GM21390 (cell line): ENCODE measurements at regions not wholly inside any gene's neighbourhood (a gene's known extent, or its start where the extent isn't known, plus 50 kb on each side); places are given as distances from the start of the nearest gene placed in this dataset.
"Not testable (repeated sequence)": the region's sequence is repeated elsewhere in the genome, so short reads cannot be mapped to it uniquely, and the experiment has no call there.

ENCODE experiments used
- ATAC-seq: cut with Tn5 transposase; IDR thresholded peaks from one replicate; pipeline ENCODE4 v1.9.1; 2021; ENCODE audit not compliant: unreplicated experiment

- no peak for ATAC-seq
These were observed 1124.6 kb downstream of the TMEM121 start for GRCh38 chr14:106651016-106651415.

- peak; percentile 63 for ATAC-seq
These were observed 1126.1 kb downstream of the TMEM121 start for GRCh38 chr14:106652494-106652893.

- ATAC-seq: no peak
These were observed 1131.1 kb downstream of the TMEM121 start for GRCh38 chr14:106657460-106657859.

GRCh38 chr14:106658066-106658860 lies 1131.9 kb downstream of the TMEM121 start:
- ATAC-seq: not testable (repeated sequence)

GRCh38 chr14:106661561-106661960 lies 1135.2 kb downstream of the TMEM121 start:
- not testable (repeated sequence) for ATAC-seq

GRCh38 chr14:106662936-106663550 lies 1136.7 kb downstream of the TMEM121 start:
- no peak for ATAC-seq

- ATAC-seq: peak; percentile 55
These were observed 1137.5 kb downstream of the TMEM121 start for GRCh38 chr14:106663805-106664410.

- ATAC-seq: no peak
These were observed 1139.4 kb downstream of the TMEM121 start for GRCh38 chr14:106665814-106666213.

GRCh38 chr14:106666341-106666740 lies 1140.0 kb downstream of the TMEM121 start:
- no peak for ATAC-seq

- ATAC-seq: no peak
These were observed 1143.6 kb downstream of the TMEM121 start for GRCh38 chr14:106670011-106670410.

GRCh38 chr14:106674093-106674492 lies 1147.7 kb downstream of the TMEM121 start:
- not testable (repeated sequence) for ATAC-seq

- not testable (repeated sequence) for ATAC-seq
These were observed 1148.2 kb downstream of the TMEM121 start for GRCh38 chr14:106674509-106675125.

GRCh38 chr14:106675716-106676115 lies 1149.3 kb downstream of the TMEM121 start:
- ATAC-seq: not testable (repeated sequence)

GRCh38 chr14:106679776-106680175 lies 1153.4 kb downstream of the TMEM121 start:
- no peak for ATAC-seq

GRCh38 chr14:106681161-106681560 lies 1154.8 kb downstream of the TMEM121 start:
- no peak for ATAC-seq

- ATAC-seq: no peak
These were observed 1155.2 kb downstream of the TMEM121 start for GRCh38 chr14:106681568-106681967.

GRCh38 chr14:106683631-106684030 lies 1157.2 kb downstream of the TMEM121 start:
- ATAC-seq: no peak

- no peak for ATAC-seq
These were observed 1160.2 kb downstream of the TMEM121 start for GRCh38 chr14:106686533-106686932.

GRCh38 chr14:106690333-106690891 lies 1164.0 kb downstream of the TMEM121 start:
- ATAC-seq: no peak

- ATAC-seq: peak; percentile 67
These were observed 1165.4 kb downstream of the TMEM121 start for GRCh38 chr14:106691601-106692291.
